NCI-H146 treated with DMSO at 0.1 percent for 48 hours (cell line): ENCODE measurements at regions not wholly inside any gene's neighbourhood (a gene's known extent, or its start where the extent isn't known, plus 50 kb on each side); places are given as distances from the start of the nearest gene placed in this dataset.

ENCODE experiments used
- DNase-seq: peaks from one replicate; lab custom pipeline; 2025; ENCODE audit not compliant: unreplicated experiment; lab: John Stamatoyannopoulos, UW

- DNase-seq, result no peak
Observed at GRCh38 chr13:74219566-74219965, 85.4 kb upstream of the KLF12 start.

GRCh38 chr13:74218291-74218690, 84.1 kb upstream of the KLF12 start:
- no peak for DNase-seq

GRCh38 chr13:74217811-74218210, 83.6 kb upstream of the KLF12 start:
- no peak for DNase-seq

GRCh38 chr13:74215420-74215819, 81.2 kb upstream of the KLF12 start:
- DNase-seq, result no peak

GRCh38 chr13:74214321-74214720, 80.1 kb upstream of the KLF12 start:
- no peak for DNase-seq

GRCh38 chr13:74210693-74211393, 76.6 kb upstream of the KLF12 start:
- DNase-seq, result peak; percentile 3

- DNase-seq, result no peak
Observed at GRCh38 chr13:74206855-74207254, 72.7 kb upstream of the KLF12 start.

- DNase-seq, result no peak
Observed at GRCh38 chr13:74206061-74206561, 71.9 kb upstream of the KLF12 start.

GRCh38 chr13:74205313-74205690, 71.1 kb upstream of the KLF12 start:
- no peak for DNase-seq

- no peak for DNase-seq
Observed at GRCh38 chr13:74204602-74205312, 70.6 kb upstream of the KLF12 start.

GRCh38 chr13:74203576-74203975, 69.4 kb upstream of the KLF12 start:
- no peak for DNase-seq

- no peak for DNase-seq
Observed at GRCh38 chr13:74202129-74202813, 68.1 kb upstream of the KLF12 start.

- DNase-seq, result no peak
Observed at GRCh38 chr13:74201530-74201929, 67.3 kb upstream of the KLF12 start.

- DNase-seq, result no peak
Observed at GRCh38 chr13:74200081-74200480, 65.9 kb upstream of the KLF12 start.

GRCh38 chr13:74197677-74198429, 63.6 kb upstream of the KLF12 start:
- DNase-seq, result no peak

GRCh38 chr13:74194846-74195245, 60.6 kb upstream of the KLF12 start:
- DNase-seq, result no peak

- no peak for DNase-seq
Observed at GRCh38 chr13:74193391-74193790, 59.2 kb upstream of the KLF12 start.

GRCh38 chr13:74191410-74191809, 57.2 kb upstream of the KLF12 start:
- DNase-seq, result no peak

- DNase-seq, result no peak
Observed at GRCh38 chr13:74190999-74191398, 56.8 kb upstream of the KLF12 start.

- no peak for DNase-seq
Observed at GRCh38 chr13:74187564-74187963, 53.4 kb upstream of the KLF12 start.

- DNase-seq, result no peak
Observed at GRCh38 chr13:74184283-74184682, 50.1 kb upstream of the KLF12 start.
